GM12878 (cell line): ENCODE measurements at regions not wholly inside any gene's neighbourhood (a gene's known extent, or its start where the extent isn't known, plus 50 kb on each side); places are given as distances from the start of the nearest gene placed in this dataset.

ENCODE experiments used
- CEBPB ChIP-seq, 2 experiments: fragments of 150-350 bp in 1 of 2; IDR thresholded peaks; 2 replicates each; pipeline ENCODE4 v1.6.1; 2012 to 2014; ENCODE audit warnings: low read depth in 2 of 2, low read length in 2 of 2, borderline replicate concordance in 1 of 2, inconsistent platforms in 1 of 2
- MAX ChIP-seq: IDR thresholded peaks from 2 replicates; pipeline ENCODE4 v1.6.1; 2012; ENCODE audit warnings: low read depth, low read length, improper control_type of control experiment
- RFX5 ChIP-seq: IDR thresholded peaks from 2 replicates; pipeline ENCODE4 v1.6.1; 2011; ENCODE audit warnings: low read depth, low read length, improper control_type of control experiment
- ZBTB4 ChIP-seq: fragments of 450-650 bp; formaldehyde crosslinking; IDR thresholded peaks from 2 replicates; pipeline ENCODE4 v1.4.0; 2022; ENCODE audit warnings: mild to moderate bottlenecking, moderate library complexity

GRCh38 chr7:125467996-125468854, 538.6 kb upstream of the POT1 start:
- TF ChIP-seq MAX (no peak), CEBPB (IDR thresholded peaks at IDR 0.05; ENCODE audit: borderline replicate concordance in 1 of 2, low read depth in 2 of 2, low read length in 2 of 2) (no peak), RFX5 (no peak), ZBTB4 (no peak)
